GM12878 (cell line): ENCODE measurements at regions not wholly inside any gene's neighbourhood (a gene's known extent, or its start where the extent isn't known, plus 50 kb on each side); places are given as distances from the start of the nearest gene placed in this dataset.

Source experiments
- ATAC-seq: fragments of 200-7000 bp; cut with Tn5 transposase; 3 replicates; pipeline ENCODE4 v1.9.1; 2020; ENCODE audit warnings: mild to moderate bottlenecking, moderate library complexity
- BruUV-seq: library from RNA; stranded (reverse); fragments of 400-500 nt; replicated peaks from 2 replicates; lab custom pipeline; 2021; lab: Mats Ljungman, UMichigan
- CTCF ChIA-PET: fragments of 300-600 bp; sonication (Branson Sonifier 250); formaldehyde crosslinking; extraction: SDS; loops from one replicate; lab custom pipeline; 2021; ENCODE audit warnings: inconsistent platforms; lab: Yijun Ruan, JAX
- POLR2A ChIA-PET: fragments of 350-600 bp; formaldehyde crosslinking; extraction: SDS; loops from one replicate; lab custom pipeline; 2021; ENCODE audit warnings: inconsistent platforms; lab: Charles Lee
- RAD21 ChIA-PET: fragments of 300-600 bp; sonication (Branson Sonifier 250); formaldehyde crosslinking; loops from one replicate; lab custom pipeline; 2023; ENCODE audit warnings: antibody characterized with exemption; ENCODE audit not compliant: unreplicated experiment; lab: Charles Lee
- SMC1A ChIA-PET: fragments of 300-600 bp; sonication (Branson Sonifier 250); formaldehyde crosslinking; loops from one replicate; lab custom pipeline; 2023; ENCODE audit not compliant: unreplicated experiment, uncharacterized antibody; lab: Charles Lee
- DNase-seq: peaks from one replicate; pipeline ENCODE4 v3.0.0-alpha.2; 2011; ENCODE audit warnings: low read depth, low spot score
- FAIRE-seq: peaks from 3 replicates; lab custom pipeline; 2011; peaks lifted over from hg19 to GRCh38; lab: Jason Lieb, UNC
- H2AFZ ChIP-seq: 2 replicates; pipeline ENCODE4 v1.6.0; 2011; ENCODE audit warnings: low read depth, low read length, control low read depth; ENCODE audit not compliant: control insufficient read depth
- H3K27ac ChIP-seq: 2 replicates; pipeline ENCODE4 v1.5.1; 2011; ENCODE audit warnings: control low read depth; ENCODE audit not compliant: control insufficient read depth, insufficient read depth
- H3K27me3 ChIP-seq, 2 experiments: replicated peaks in 1 of 2; 2 replicates each; pipeline versions ENCODE4 v1.6.0 to v1.6.1; 2011; ENCODE audit warnings: low read length in 1 of 2; ENCODE audit not compliant: control insufficient read depth in 2 of 2, insufficient read depth in 2 of 2
- H3K36me3 ChIP-seq, 2 experiments: 2 replicates each; pipeline ENCODE4 v1.5.1; 2011; ENCODE audit warnings: low read length in 1 of 2; ENCODE audit not compliant: control insufficient read depth in 2 of 2, insufficient read depth in 2 of 2
- H3K4me1 ChIP-seq: 2 replicates; pipeline ENCODE4 v1.6.1; 2011; ENCODE audit warnings: mild to moderate bottlenecking, low read length, moderate library complexity, mixed read lengths; ENCODE audit not compliant: control insufficient read depth, insufficient read depth
- H3K4me2 ChIP-seq: 2 replicates; pipeline ENCODE4 v1.6.0; 2011; ENCODE audit warnings: control low read depth; ENCODE audit not compliant: control insufficient read depth, insufficient read depth
- H3K4me3 ChIP-seq: fragments of 200-600 bp; sonication (generic); 2 replicates; pipeline ENCODE4 v1.5.1; 2016
- H3K79me2 ChIP-seq: 2 replicates; pipeline ENCODE4 v1.6.0; 2011; ENCODE audit warnings: low read length; ENCODE audit not compliant: control insufficient read depth, insufficient read depth
- H3K9ac ChIP-seq: 2 replicates; pipeline ENCODE4 v1.8.0; 2011; ENCODE audit warnings: low read length, control low read depth, mixed read lengths; ENCODE audit not compliant: control insufficient read depth, insufficient read depth
- H3K9me3 ChIP-seq: replicated peaks from 3 replicates; pipeline ENCODE4 v1.5.1; 2011; ENCODE audit warnings: mild to moderate bottlenecking, low read length; ENCODE audit not compliant: control insufficient read depth, insufficient read depth
- H4K20me1 ChIP-seq: 2 replicates; pipeline ENCODE4 v1.6.0; 2011; ENCODE audit not compliant: control insufficient read depth, insufficient read depth
- CEBPB ChIP-seq, 2 experiments: fragments of 150-350 bp in 1 of 2; IDR thresholded peaks; 2 replicates each; pipeline ENCODE4 v1.6.1; 2012 to 2014; ENCODE audit warnings: low read depth in 2 of 2, low read length in 2 of 2, borderline replicate concordance in 1 of 2, inconsistent platforms in 1 of 2
- CEBPZ ChIP-seq: fragments of 150-350 bp; IDR thresholded peaks from 2 replicates; pipeline ENCODE4 v1.6.1; 2016; ENCODE audit warnings: low read depth, low read length
- EED ChIP-seq: sonication (generic); IDR thresholded peaks from 2 replicates; pipeline ENCODE4 v1.6.1; 2016; ENCODE audit warnings: antibody characterized with exemption, low read depth
- EP300 ChIP-seq, 2 experiments: fragments of 150-350 bp in 1 of 2; IDR thresholded peaks; 2 replicates each; pipeline ENCODE4 v1.6.1; 2011 to 2012; ENCODE audit warnings: low read depth in 2 of 2, low read length in 2 of 2, borderline replicate concordance in 1 of 2, improper control_type of control experiment in 1 of 2, inconsistent platforms in 1 of 2; ENCODE audit not compliant: control insufficient read depth in 1 of 2
- GATAD2B ChIP-seq: fragments of 450-650 bp; conservative IDR thresholded peaks from 2 replicates; pipeline ENCODE4 v1.6.1; 2017; ENCODE audit warnings: low read depth, mild to moderate bottlenecking, moderate library complexity
- MXI1 ChIP-seq: fragments of 150-350 bp; IDR thresholded peaks from 2 replicates; pipeline ENCODE4 v1.6.1; 2011; ENCODE audit warnings: low read depth, mild to moderate bottlenecking, inconsistent platforms, low read length, improper control_type of control experiment
- MYB ChIP-seq: fragments of 150-350 bp; IDR thresholded peaks from 2 replicates; pipeline ENCODE4 v1.6.1; 2014; ENCODE audit warnings: mild to moderate bottlenecking, low read depth, low read length, borderline replicate concordance
- PAX5 ChIP-seq: IDR thresholded peaks from 2 replicates; pipeline ENCODE4 v1.6.1; 2011; ENCODE audit warnings: low read depth, low read length, borderline replicate concordance
- POLR2A ChIP-seq: IDR thresholded peaks from 2 replicates; pipeline ENCODE4 v1.6.1; 2011; ENCODE audit warnings: low read depth, mild to moderate bottlenecking, low read length
- RAD51 ChIP-seq: fragments of 450-650 bp; IDR thresholded peaks from 2 replicates; pipeline ENCODE4 v1.6.1; 2016; ENCODE audit warnings: moderate library complexity, mild to moderate bottlenecking, inconsistent platforms
- RB1 ChIP-seq: fragments of 450-650 bp; formaldehyde crosslinking; IDR thresholded peaks from 2 replicates; pipeline ENCODE4 v1.6.1; 2017; ENCODE audit warnings: mild to moderate bottlenecking, borderline replicate concordance
- SIX5 ChIP-seq: IDR thresholded peaks from 2 replicates; pipeline ENCODE4 v1.6.1; 2011; ENCODE audit warnings: mild to moderate bottlenecking, low read depth, low read length, moderate library complexity; ENCODE audit not compliant: severe bottlenecking
- SMAD1 ChIP-seq: fragments of 450-650 bp; IDR thresholded peaks from 2 replicates; pipeline ENCODE4 v1.6.1; 2018; ENCODE audit warnings: mild to moderate bottlenecking, low read depth; ENCODE audit not compliant: partially characterized antibody
- TBL1XR1 ChIP-seq: IDR thresholded peaks from 2 replicates; pipeline ENCODE4 v1.6.1; 2012; ENCODE audit warnings: low read depth, low read length, improper control_type of control experiment
- ZBTB33 ChIP-seq: fragments of 450-650 bp; IDR thresholded peaks from 2 replicates; pipeline ENCODE4 v1.6.1; 2017; ENCODE audit warnings: mild to moderate bottlenecking
- in situ Hi-C: fragments of 300-500 bp; cut with MboI; formaldehyde crosslinking; loops from 9 replicates; pipeline ENCODE4 v1.14.3; 2018; ENCODE audit warnings: mixed read lengths
- intact Hi-C: fragments of 100-400 bp; cut with micrococcal nuclease; formaldehyde crosslinking; loops from one replicate; pipeline ENCODE4 v1.14.2; 2022; ENCODE audit not compliant: unreplicated experiment

GRCh38 chr14:56962444-56963080 is 152.3 kb upstream of the OTX2 start (continued):
- TF ChIP-seq MXI1 (no peak), MYB (no peak), SMAD1 (no peak), CEBPB (IDR thresholded peaks at IDR 0.05; ENCODE audit: borderline replicate concordance in 1 of 2, low read depth in 2 of 2, low read length in 2 of 2) (no peak), EP300 (IDR thresholded peaks at IDR 0.05; ENCODE audit: borderline replicate concordance in 1 of 2, control insufficient read depth in 1 of 2, low read depth in 2 of 2, low read length in 2 of 2) (no peak), ZBTB33 (no peak)

- RAD21 ChIA-PET = no interaction called here
- SMC1A ChIA-PET = interaction anchor here (1.5 kb wide), 1 partner anchor 15 kb away, joined by 4 read pairs; no protein-coding TSS in a partner anchor
- Histone ChIP-seq H3K4me2 (no peak overlapping the region), H3K27me3 (no peaks in the 10 kb centered on the region), H3K9me3 (no peaks in the 10 kb centered on the region), H3K4me1 (no peaks in the 10 kb centered on the region), H3K9ac (no peak overlapping the region), H3K27ac (no peak overlapping the region), H2AFZ (no peak overlapping the region), H3K4me3 (no peak overlapping the region), H3K79me2 (no peaks in the 10 kb centered on the region), H3K36me3 (no peaks in the 10 kb centered on the region), H4K20me1 (no peaks in the 10 kb centered on the region)
- ATAC-seq (no peak), FAIRE-seq (no peak), DNase-seq (no peak)
- POLR2A ChIA-PET = no interaction called here
- in situ Hi-C loops (no loop called here), intact Hi-C loops (no loop called here)
- CTCF ChIA-PET = no interaction called here
- no TSS peak for BruUV-seq
- TF ChIP-seq EED (no peak), RB1 (no peak), PAX5 (no peak), EP300 (IDR thresholded peaks at IDR 0.05; ENCODE audit: borderline replicate concordance in 1 of 2, control insufficient read depth in 1 of 2, low read depth in 2 of 2, low read length in 2 of 2) (no peak), CEBPZ (no peak), RAD51 (no peak), TBL1XR1 (no peak), GATAD2B (no peak), ZBTB33 (no peak), SIX5 (no peak), POLR2A (no peak)
These were observed 149.6 kb upstream of the OTX2 start for GRCh38 chr14:56959869-56960268.
